Breast epithelium (tissue), 3 donors: ENCODE measurements at regions not wholly inside any gene's neighbourhood (a gene's known extent, or its start where the extent isn't known, plus 50 kb on each side); places are given as distances from the start of the nearest gene placed in this dataset.

Source experiments
- CTCF ChIP-seq, 3 donors: fragments of 450-650 bp; IDR thresholded peaks; one replicate each; pipeline ENCODE4 v1.5.1; 2016 to 2017; ENCODE audit warnings: antibody characterized with exemption in 3 of 3, mild to moderate bottlenecking in 3 of 3, moderate library complexity in 3 of 3
- POLR2A ChIP-seq: fragments of 450-650 bp; IDR thresholded peaks from one replicate; pipeline ENCODE4 v1.6.1; 2016; ENCODE audit warnings: antibody characterized with exemption, mild to moderate bottlenecking, moderate library complexity

- no peak for TF ChIP-seq POLR2A
- no peak for TF ChIP-seq CTCF (IDR thresholded peaks at IDR 0.05)
Observed at GRCh38 chr2:22444281-22444680, 940.7 kb upstream of the KLHL29 start.
